WERI-Rb-1 (cell line): ENCODE measurements at regions not wholly inside any gene's neighbourhood (a gene's known extent, or its start where the extent isn't known, plus 50 kb on each side); places are given as distances from the start of the nearest gene placed in this dataset.

Experiments used
- DNase-seq: peaks from one replicate; pipeline ENCODE4 v3.0.0-alpha.2; 2020
- H3K27ac ChIP-seq: fragments of 250-450 bp; sonication (Bioruptor Pico); 2 replicates; pipeline ENCODE4 v1.5.1; 2020; ENCODE audit warnings: mild to moderate bottlenecking, moderate library complexity
- H3K27me3 ChIP-seq: fragments of 250-450 bp; sonication (Bioruptor Pico); 2 replicates; pipeline ENCODE4 v1.5.1; 2021; ENCODE audit warnings: mild to moderate bottlenecking, low read depth, moderate library complexity; ENCODE audit not compliant: insufficient read depth, severe bottlenecking
- H3K36me3 ChIP-seq: fragments of 250-450 bp; sonication (Bioruptor Pico); 2 replicates; pipeline ENCODE4 v1.5.1; 2020; ENCODE audit warnings: mild to moderate bottlenecking, moderate library complexity
- H3K4me3 ChIP-seq: 2 replicates; pipeline ENCODE4 v1.5.1; 2011; ENCODE audit warnings: low read depth, mild to moderate bottlenecking, control low read depth, low read length
- H3K9me3 ChIP-seq: fragments of 250-450 bp; sonication (Bioruptor Pico); 2 replicates; pipeline ENCODE4 v1.5.1; 2021; ENCODE audit warnings: mild to moderate bottlenecking, moderate library complexity; ENCODE audit not compliant: severe bottlenecking
- CTCF ChIP-seq: IDR thresholded peaks from 2 replicates; pipeline ENCODE4 v1.5.1; 2011; ENCODE audit warnings: low read depth, mild to moderate bottlenecking, control low read depth, inconsistent platforms, low read length

GRCh38 chr6:139436957-139437348 is 62.5 kb upstream of the CITED2 start:
- Histone ChIP-seq H3K27me3 (no peaks in the 10 kb centered on the region), H3K27ac (no peak overlapping the region), H3K9me3 (no peaks in the 10 kb centered on the region), H3K4me3 (no peak overlapping the region), H3K36me3 (no peaks in the 10 kb centered on the region)
- no peak for TF ChIP-seq CTCF
- no peak for DNase-seq

GRCh38 chr6:139436200-139436956 is 61.9 kb upstream of the CITED2 start:
- no peak overlapping the region for H3K4me3 ChIP-seq
- H3K36me3 ChIP-seq = no peaks in the 10 kb centered on the region
- TF ChIP-seq CTCF = no peak
- no peak overlapping the region for H3K27ac ChIP-seq
- H3K9me3 ChIP-seq = no peaks in the 10 kb centered on the region
- H3K27me3 ChIP-seq = no peaks in the 10 kb centered on the region
- no peak for DNase-seq

- no peak for DNase-seq
Observed at GRCh38 chr6:139433631-139434419, 59.4 kb upstream of the CITED2 start.

GRCh38 chr6:139431602-139431956 is 57.1 kb upstream of the CITED2 start:
- DNase-seq = no peak
- Histone ChIP-seq H3K36me3 (no peaks in the 10 kb centered on the region), H3K27ac (no peak overlapping the region), H3K9me3 (no peaks in the 10 kb centered on the region), H3K4me3 (no peak overlapping the region), H3K27me3 (no peaks in the 10 kb centered on the region)
- TF ChIP-seq CTCF = no peak

More at GRCh38 chr6:139433631-139434419, 59.4 kb upstream of the CITED2 start:
- no peaks in the 10 kb centered on the region for H3K27me3 ChIP-seq
- no peaks in the 10 kb centered on the region for H3K36me3 ChIP-seq
- TF ChIP-seq CTCF = no peak
- H3K27ac ChIP-seq = no peak overlapping the region
- no peaks in the 10 kb centered on the region for H3K9me3 ChIP-seq
- no peak overlapping the region for H3K4me3 ChIP-seq

- no peak overlapping the region for H3K4me3 ChIP-seq
- no peaks in the 10 kb centered on the region for H3K36me3 ChIP-seq
- H3K27me3 ChIP-seq = no peaks in the 10 kb centered on the region
- no peaks in the 10 kb centered on the region for H3K9me3 ChIP-seq
- no peak for DNase-seq
- H3K27ac ChIP-seq = no peak overlapping the region
- no peak for TF ChIP-seq CTCF
Observed at GRCh38 chr6:139430899-139431601, 56.6 kb upstream of the CITED2 start.
